Transverse colon (tissue), 3 donors: ENCODE measurements at regions not wholly inside any gene's neighbourhood (a gene's known extent, or its start where the extent isn't known, plus 50 kb on each side); places are given as distances from the start of the nearest gene placed in this dataset.

Source experiments
- CTCF ChIP-seq, 5 experiments: fragments of 200-600 bp in 3 of 5; fragments of 450-650 bp in 2 of 5; sonication (generic) in 3 of 5; IDR thresholded peaks; 1 replicate in 2 of 5; 2 replicates in 3 of 5; pipeline ENCODE4 v1.5.1; 2016 to 2017; ENCODE audit warnings: antibody characterized with exemption in 5 of 5, inconsistent platforms in 3 of 5, mild to moderate bottlenecking in 2 of 5, moderate library complexity in 1 of 5
- POLR2A ChIP-seq: fragments of 450-650 bp; IDR thresholded peaks from one replicate; pipeline ENCODE4 v1.6.1; 2016; ENCODE audit warnings: antibody characterized with exemption, mild to moderate bottlenecking, moderate library complexity

GRCh38 chr6:147641511-147641910, 133.0 kb downstream of the SAMD5 start:
- no peak for TF ChIP-seq POLR2A
- no peak for TF ChIP-seq CTCF (IDR thresholded peaks at IDR 0.05)
